Stimulated activated naive CD8-positive, alpha-beta T cell treated with anti-CD3 and anti-CD28 coated beads, Interleukin-15, Interleukin-2, amounts not matched to agents 100 ng/mL and 50 ng/mL, for 24 hours (primary cell): ENCODE measurements at regions not wholly inside any gene's neighbourhood (a gene's known extent, or its start where the extent isn't known, plus 50 kb on each side); places are given as distances from the start of the nearest gene placed in this dataset.
"Not testable (repeated sequence)": the region's sequence is repeated elsewhere in the genome, so short reads cannot be mapped to it uniquely, and the experiment has no call there.

Experiments used
- H3K27ac Mint-ChIP-seq: one replicate; pipeline ENCODE4 v1.8.0; 2021; ENCODE audit warnings: mild to moderate bottlenecking, mixed read lengths
- H3K27me3 Mint-ChIP-seq: one replicate; pipeline ENCODE4 v1.8.0; 2021; ENCODE audit warnings: mixed read lengths
- H3K36me3 Mint-ChIP-seq: one replicate; pipeline ENCODE4 v1.8.0; 2021; ENCODE audit warnings: low read depth, mixed read lengths
- H3K4me1 Mint-ChIP-seq: one replicate; pipeline ENCODE4 v1.8.0; 2021; ENCODE audit warnings: low read depth, mixed read lengths
- H3K4me3 Mint-ChIP-seq: one replicate; pipeline ENCODE4 v1.8.0; 2021; ENCODE audit warnings: mild to moderate bottlenecking, mixed read lengths
- H3K9me3 Mint-ChIP-seq: one replicate; pipeline ENCODE4 v1.8.0; 2021; ENCODE audit warnings: mixed read lengths

DNA sequence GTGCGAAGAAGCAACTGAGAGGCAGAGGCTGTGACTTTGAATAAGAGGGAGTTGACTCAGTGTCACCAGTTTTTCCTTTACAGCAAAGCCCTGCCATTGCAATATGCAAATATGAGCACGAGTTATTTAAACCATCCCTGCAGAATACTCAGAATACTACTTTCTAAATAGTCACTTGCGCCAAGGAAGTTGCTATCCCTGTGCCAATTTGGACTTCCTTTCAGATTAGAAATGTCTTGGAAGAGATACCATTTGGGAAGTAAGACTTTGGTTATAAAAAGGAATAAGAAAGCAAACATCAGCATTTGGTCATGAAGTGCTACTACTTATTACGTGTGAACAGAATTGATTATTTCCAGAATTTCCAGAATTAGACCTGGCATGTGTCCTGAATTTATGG is 151.8 kb upstream of the MYT1L start:
- no peak overlapping the region for H3K27ac Mint-ChIP-seq
- H3K9me3 Mint-ChIP-seq, result no peaks in the 10 kb centered on the region

GRCh38 chr2:2472881-2473280 is 141.8 kb upstream of the MYT1L start:
- no peaks in the 10 kb centered on the region for H3K27me3 Mint-ChIP-seq
- H3K4me3 Mint-ChIP-seq, result no peak overlapping the region
- H3K4me1 Mint-ChIP-seq, result no peaks in the 10 kb centered on the region
- no peak overlapping the region for H3K27ac Mint-ChIP-seq
- H3K36me3 Mint-ChIP-seq, result no peaks in the 10 kb centered on the region
- H3K9me3 Mint-ChIP-seq, result no peaks in the 10 kb centered on the region

More for the DNA sequence above, 151.8 kb upstream of the MYT1L start:
- no peaks in the 10 kb centered on the region for H3K36me3 Mint-ChIP-seq
- H3K27me3 Mint-ChIP-seq, result peaks cover 3% of the 10 kb centered on the region
- H3K4me1 Mint-ChIP-seq, result no peaks in the 10 kb centered on the region
- H3K4me3 Mint-ChIP-seq, result no peak overlapping the region

DNA sequence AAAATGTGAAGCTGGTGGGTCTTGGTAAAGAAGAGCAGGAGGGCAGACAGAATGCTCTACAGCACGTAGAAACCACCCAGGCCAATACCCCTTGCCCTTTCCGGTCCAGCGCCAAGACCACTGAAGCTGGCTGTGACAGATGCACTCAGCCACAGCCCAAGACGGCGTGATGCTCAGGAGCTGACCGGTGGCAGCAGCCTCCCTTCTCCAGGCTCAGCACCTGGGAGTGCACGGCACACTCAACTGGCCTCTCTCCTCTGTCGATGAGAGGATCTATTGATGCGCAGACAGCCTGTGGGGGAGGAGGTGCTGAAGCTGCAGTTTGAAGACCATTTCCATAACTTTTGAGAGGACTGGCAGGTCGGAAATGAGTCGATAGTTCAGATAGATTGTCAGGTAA is 141.0 kb upstream of the MYT1L start:
- H3K27ac Mint-ChIP-seq, result no peak overlapping the region
- no peaks in the 10 kb centered on the region for H3K9me3 Mint-ChIP-seq
- no peak overlapping the region for H3K4me3 Mint-ChIP-seq
- no peaks in the 10 kb centered on the region for H3K4me1 Mint-ChIP-seq
- H3K27me3 Mint-ChIP-seq, result no peaks in the 10 kb centered on the region
- H3K36me3 Mint-ChIP-seq, result no peaks in the 10 kb centered on the region

DNA sequence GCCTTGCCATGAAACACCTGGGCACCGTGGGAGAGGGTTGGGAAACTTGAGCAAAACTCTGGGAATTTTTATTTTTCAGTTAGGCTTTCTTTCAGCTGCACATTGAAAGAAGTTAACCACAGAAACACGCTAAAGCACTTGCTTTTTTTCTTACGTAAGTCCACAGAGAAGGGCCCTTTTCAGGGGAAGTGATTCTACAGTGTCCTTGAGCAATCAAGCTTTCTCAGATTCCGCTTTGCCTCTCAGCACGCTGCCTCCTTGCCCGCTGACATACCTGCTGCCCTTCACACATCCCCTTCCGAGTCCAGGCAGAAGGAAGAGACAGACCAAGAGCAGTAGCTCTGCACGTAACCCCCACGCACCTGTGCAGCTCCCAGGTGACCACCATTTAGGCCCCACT is 135.5 kb upstream of the MYT1L start:
- H3K4me3 Mint-ChIP-seq, result no peak overlapping the region
- H3K4me1 Mint-ChIP-seq, result no peaks in the 10 kb centered on the region
- no peaks in the 10 kb centered on the region for H3K36me3 Mint-ChIP-seq
- H3K9me3 Mint-ChIP-seq, result no peaks in the 10 kb centered on the region
- H3K27me3 Mint-ChIP-seq, result no peaks in the 10 kb centered on the region
- no peak overlapping the region for H3K27ac Mint-ChIP-seq

DNA sequence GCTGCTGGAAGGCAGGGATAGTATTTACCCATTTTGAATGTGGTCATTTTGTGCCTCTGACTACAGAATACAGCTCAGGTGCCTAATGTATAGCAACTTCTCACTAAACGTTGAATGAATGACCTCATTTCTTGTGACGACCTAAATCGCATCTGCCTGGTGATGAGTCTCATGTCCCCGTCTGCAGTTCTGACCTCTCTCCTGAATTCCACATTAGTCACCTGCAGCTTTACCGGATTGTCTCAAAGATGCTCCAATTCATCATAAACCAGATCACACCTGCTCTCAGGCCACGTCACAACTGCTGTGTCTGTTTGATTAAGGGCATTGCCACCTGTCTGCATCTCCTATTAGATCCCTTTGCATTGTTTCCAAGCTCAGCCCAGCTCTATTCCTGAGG is 133.6 kb upstream of the MYT1L start:
- Mint-ChIP-seq H3K9me3 (no peaks in the 10 kb centered on the region), H3K27me3 (no peaks in the 10 kb centered on the region), H3K4me3 (no peak overlapping the region), H3K36me3 (no peaks in the 10 kb centered on the region), H3K27ac (no peak overlapping the region), H3K4me1 (no peaks in the 10 kb centered on the region)

- no peaks in the 10 kb centered on the region for H3K36me3 Mint-ChIP-seq
- no peaks in the 10 kb centered on the region for H3K9me3 Mint-ChIP-seq
- no peaks in the 10 kb centered on the region for H3K4me1 Mint-ChIP-seq
- H3K27me3 Mint-ChIP-seq, result no peaks in the 10 kb centered on the region
- H3K4me3 Mint-ChIP-seq, result no peak overlapping the region
- H3K27ac Mint-ChIP-seq, result no peak overlapping the region
Measured at GRCh38 chr2:2464094-2464493, 133.0 kb upstream of the MYT1L start.

GRCh38 chr2:2456721-2457120 is 125.6 kb upstream of the MYT1L start:
- Mint-ChIP-seq H3K36me3 (no peaks in the 10 kb centered on the region), H3K4me1 (no peaks in the 10 kb centered on the region), H3K9me3 (no peaks in the 10 kb centered on the region), H3K27ac (no peak overlapping the region), H3K4me3 (no peak overlapping the region), H3K27me3 (peaks cover 6% of the 10 kb centered on the region)

- Mint-ChIP-seq H3K27me3 (peaks cover 6% of the 10 kb centered on the region), H3K9me3 (no peaks in the 10 kb centered on the region)
Measured at GRCh38 chr2:2455151-2455550, 124.1 kb upstream of the MYT1L start.

DNA sequence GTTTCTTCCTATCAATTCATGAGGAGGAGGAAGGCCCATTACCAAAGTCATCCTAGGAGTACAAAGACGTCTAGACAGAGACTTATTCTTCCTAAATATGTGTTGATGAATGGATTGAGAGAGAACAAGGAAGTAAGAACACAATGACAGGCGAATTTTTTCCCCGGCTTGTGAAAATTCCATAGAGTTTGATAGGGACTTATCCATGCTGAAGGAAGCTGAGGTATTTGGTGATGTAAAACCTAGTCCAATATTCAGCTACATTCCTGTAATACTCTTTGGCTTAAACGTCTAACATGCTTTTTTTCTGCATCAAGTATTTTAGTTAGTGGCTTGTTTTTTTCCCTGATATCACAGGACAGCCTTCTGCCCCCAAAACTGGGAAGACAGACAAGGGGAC is 121.9 kb upstream of the MYT1L start:
- no peak overlapping the region for H3K27ac Mint-ChIP-seq
- no peak overlapping the region for H3K4me3 Mint-ChIP-seq
- H3K36me3 Mint-ChIP-seq, result no peaks in the 10 kb centered on the region
- no peaks in the 10 kb centered on the region for H3K9me3 Mint-ChIP-seq
- peaks cover 6% of the 10 kb centered on the region for H3K27me3 Mint-ChIP-seq
- no peaks in the 10 kb centered on the region for H3K4me1 Mint-ChIP-seq

More at GRCh38 chr2:2455151-2455550, 124.1 kb upstream of the MYT1L start:
- H3K27ac Mint-ChIP-seq, result no peak overlapping the region
- no peaks in the 10 kb centered on the region for H3K4me1 Mint-ChIP-seq
- no peaks in the 10 kb centered on the region for H3K36me3 Mint-ChIP-seq
- H3K4me3 Mint-ChIP-seq, result no peak overlapping the region

GRCh38 chr2:2451275-2451674 is 120.2 kb upstream of the MYT1L start:
- not testable (repeated sequence) for H3K36me3 Mint-ChIP-seq, H3K9me3 Mint-ChIP-seq, H3K4me3 Mint-ChIP-seq, H3K27me3 Mint-ChIP-seq, H3K4me1 Mint-ChIP-seq, H3K27ac Mint-ChIP-seq

- no peak overlapping the region for H3K4me3 Mint-ChIP-seq
- no peaks in the 10 kb centered on the region for H3K9me3 Mint-ChIP-seq
- H3K36me3 Mint-ChIP-seq, result no peaks in the 10 kb centered on the region
- no peak overlapping the region for H3K27ac Mint-ChIP-seq
- no peaks in the 10 kb centered on the region for H3K4me1 Mint-ChIP-seq
- peaks cover 4% of the 10 kb centered on the region for H3K27me3 Mint-ChIP-seq
Measured at GRCh38 chr2:2448178-2448577, 117.1 kb upstream of the MYT1L start.

- Mint-ChIP-seq H3K4me3 (no peak overlapping the region), H3K36me3 (no peaks in the 10 kb centered on the region), H3K27ac (no peak overlapping the region), H3K4me1 (no peaks in the 10 kb centered on the region), H3K27me3 (peaks cover 12% of the 10 kb centered on the region), H3K9me3 (no peaks in the 10 kb centered on the region)
Measured at GRCh38 chr2:2422621-2423020, 91.5 kb upstream of the MYT1L start.

DNA sequence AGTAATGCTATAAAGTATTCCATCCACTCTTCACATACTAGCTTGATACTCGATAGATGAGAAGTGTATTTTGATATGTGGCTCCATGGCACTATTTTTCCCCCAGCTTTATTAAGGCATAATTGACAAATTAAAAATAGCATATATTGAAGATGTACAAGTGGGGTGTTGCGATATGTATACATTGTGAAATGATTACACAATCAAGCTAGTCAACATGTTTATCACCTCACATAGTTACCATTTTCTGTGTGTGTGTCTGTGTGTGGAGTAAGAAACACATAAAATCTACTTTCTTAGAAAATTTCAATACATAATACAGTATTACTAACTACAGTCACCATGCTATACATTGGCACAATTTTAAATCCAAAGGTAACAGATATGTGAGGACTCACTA is 82.5 kb upstream of the MYT1L start:
- Mint-ChIP-seq H3K4me1 (no peaks in the 10 kb centered on the region), H3K4me3 (no peak overlapping the region), H3K27ac (no peak overlapping the region), H3K9me3 (no peaks in the 10 kb centered on the region), H3K36me3 (no peaks in the 10 kb centered on the region), H3K27me3 (no peaks in the 10 kb centered on the region)

GRCh38 chr2:2410987-2411386 is 79.9 kb upstream of the MYT1L start:
- H3K36me3 Mint-ChIP-seq, result no peaks in the 10 kb centered on the region
- peaks cover 6% of the 10 kb centered on the region for H3K9me3 Mint-ChIP-seq

GRCh38 chr2:2409481-2409880 is 78.4 kb upstream of the MYT1L start:
- no peaks in the 10 kb centered on the region for H3K27me3 Mint-ChIP-seq
- no peaks in the 10 kb centered on the region for H3K4me1 Mint-ChIP-seq
- no peaks in the 10 kb centered on the region for H3K36me3 Mint-ChIP-seq
- H3K27ac Mint-ChIP-seq, result no peak overlapping the region
- peaks cover 12% of the 10 kb centered on the region for H3K9me3 Mint-ChIP-seq
- no peak overlapping the region for H3K4me3 Mint-ChIP-seq

More at GRCh38 chr2:2410987-2411386, 79.9 kb upstream of the MYT1L start:
- Mint-ChIP-seq H3K27me3 (no peaks in the 10 kb centered on the region), H3K4me3 (no peak overlapping the region), H3K4me1 (no peaks in the 10 kb centered on the region), H3K27ac (no peak overlapping the region)

- Mint-ChIP-seq H3K27me3 (no peaks in the 10 kb centered on the region), H3K27ac (no peak overlapping the region), H3K4me3 (no peak overlapping the region), H3K9me3 (peaks cover 12% of the 10 kb centered on the region), H3K36me3 (no peaks in the 10 kb centered on the region), H3K4me1 (no peaks in the 10 kb centered on the region)
Measured at GRCh38 chr2:2405780-2406179, 74.7 kb upstream of the MYT1L start.
